H1 (cell line): ENCODE measurements at regions not wholly inside any gene's neighbourhood (a gene's known extent, or its start where the extent isn't known, plus 50 kb on each side); places are given as distances from the start of the nearest gene placed in this dataset.

Experiments used
- JUN ChIP-seq: IDR thresholded peaks from 2 replicates; pipeline ENCODE4 v1.6.1; 2011; ENCODE audit warnings: low read depth, mild to moderate bottlenecking, improper control_type of control experiment, low read length

DNA sequence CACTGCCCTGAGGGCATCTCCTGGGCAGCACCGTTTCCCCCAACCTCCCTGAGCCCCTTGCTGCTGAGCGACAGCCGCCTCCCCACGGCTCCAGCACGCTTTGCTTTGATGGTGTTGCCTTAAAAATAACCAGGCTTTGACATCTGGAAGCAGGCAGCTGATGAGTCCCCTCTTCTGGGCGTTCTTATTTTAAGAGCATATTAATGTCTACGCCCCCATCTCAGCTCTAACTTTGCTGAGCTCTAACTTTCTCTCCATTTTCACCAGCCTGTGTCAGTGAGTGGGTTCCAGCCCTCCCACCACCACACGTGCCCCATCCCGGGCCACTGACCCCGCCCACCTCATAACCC lies 70.2 kb downstream of the ADRA2C start (continued):
- TF ChIP-seq JUN, result no peak
- TF ChIP-seq, all 59 proteins: peak for 0
